Retinal pigment epithelial cell (primary cell): ENCODE measurements at regions not wholly inside any gene's neighbourhood (a gene's known extent, or its start where the extent isn't known, plus 50 kb on each side); places are given as distances from the start of the nearest gene placed in this dataset.
A peak's percentile ranks its signal among the peaks of the same experiment; 100 is the strongest.
"Not testable (repeated sequence)": the region's sequence is repeated elsewhere in the genome, so short reads cannot be mapped to it uniquely, and the experiment has no call there.

Experiments used
- DNase-seq: peaks from one replicate; pipeline ENCODE4 v3.0.0-alpha.2; 2010; ENCODE audit warnings: low read depth
- H3K4me3 ChIP-seq: 2 replicates; pipeline ENCODE4 v1.5.1; 2011; ENCODE audit warnings: mild to moderate bottlenecking, low read length, control low read depth, moderate library complexity
- CTCF ChIP-seq: conservative IDR thresholded peaks from 2 replicates; pipeline ENCODE4 v1.5.1; 2011; ENCODE audit warnings: low read depth, low read length, control low read depth, inconsistent platforms

GRCh38 chr6:88499845-88500699 is 333.9 kb upstream of the CNR1 start:
- no peak for TF ChIP-seq CTCF
- DNase-seq, result no peak
- no peak overlapping the region for H3K4me3 ChIP-seq

- H3K4me3 ChIP-seq, result no peak overlapping the region
- DNase-seq, result no peak
- no peak for TF ChIP-seq CTCF
These were observed 333.3 kb upstream of the CNR1 start for GRCh38 chr6:88499436-88499835.

GRCh38 chr6:88497403-88497802 is 331.3 kb upstream of the CNR1 start:
- not testable (repeated sequence) for DNase-seq, H3K4me3 ChIP-seq

GRCh38 chr6:88494401-88495140 is 328.4 kb upstream of the CNR1 start:
- no peak overlapping the region for H3K4me3 ChIP-seq
- no peak for TF ChIP-seq CTCF
- DNase-seq, result no peak

GRCh38 chr6:88493717-88494116 is 327.6 kb upstream of the CNR1 start:
- no peak for DNase-seq
- no peak overlapping the region for H3K4me3 ChIP-seq
- TF ChIP-seq CTCF, result no peak

GRCh38 chr6:88492824-88493223 is 326.7 kb upstream of the CNR1 start:
- peak; percentile 5 for DNase-seq
- TF ChIP-seq CTCF, result peak; percentile 61

GRCh38 chr6:88492241-88492640 is 326.1 kb upstream of the CNR1 start:
- no peak for DNase-seq
- H3K4me3 ChIP-seq, result no peak overlapping the region
- no peak for TF ChIP-seq CTCF

More at GRCh38 chr6:88492824-88493223, 326.7 kb upstream of the CNR1 start:
- H3K4me3 ChIP-seq, result no peak overlapping the region
